Hippocampal formation (tissue), 2 donors: ENCODE measurements at regions not wholly inside any gene's neighbourhood (a gene's known extent, or its start where the extent isn't known, plus 50 kb on each side); places are given as distances from the start of the nearest gene placed in this dataset.
"Not testable (repeated sequence)": the region's sequence is repeated elsewhere in the genome, so short reads cannot be mapped to it uniquely, and the experiment has no call there.

Experiments used
- DNase-seq, 2 donors: peaks; one replicate each; lab custom pipeline; 2025; lab: John Stamatoyannopoulos, UW

GRCh38 chr2:84288293-84288692, 170.8 kb downstream of the SUCLG1 start:
- DNase-seq = no peak

- DNase-seq = no peak
Measured at GRCh38 chr2:84286878-84287277, 172.2 kb downstream of the SUCLG1 start.

- no peak for DNase-seq
Measured at GRCh38 chr2:84285056-84285747, 173.9 kb downstream of the SUCLG1 start.

- DNase-seq = no peak
Measured at GRCh38 chr2:84283506-84283905, 175.6 kb downstream of the SUCLG1 start.

DNA sequence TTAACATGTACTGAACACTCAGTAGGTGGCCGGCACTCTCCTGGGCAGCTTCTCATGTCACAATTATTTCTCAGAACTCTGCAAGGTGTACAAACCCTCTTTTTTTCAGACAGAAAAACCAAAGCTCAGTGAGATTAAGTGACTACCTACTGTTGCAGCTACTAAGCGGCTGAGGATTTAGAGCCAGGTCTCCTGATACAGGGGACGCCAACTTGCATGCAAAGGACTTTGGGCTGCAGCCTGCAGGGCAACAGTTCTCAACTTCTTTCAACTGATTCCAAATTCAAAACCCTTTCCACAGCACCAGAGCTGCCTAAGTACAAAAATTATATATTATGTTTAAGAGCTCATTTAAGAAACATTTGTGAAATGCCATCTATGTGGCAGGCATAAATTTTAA, 177.6 kb downstream of the SUCLG1 start:
- DNase-seq = no peak

- no peak for DNase-seq
Measured at GRCh38 chr2:84280873-84281272, 178.2 kb downstream of the SUCLG1 start.

DNA sequence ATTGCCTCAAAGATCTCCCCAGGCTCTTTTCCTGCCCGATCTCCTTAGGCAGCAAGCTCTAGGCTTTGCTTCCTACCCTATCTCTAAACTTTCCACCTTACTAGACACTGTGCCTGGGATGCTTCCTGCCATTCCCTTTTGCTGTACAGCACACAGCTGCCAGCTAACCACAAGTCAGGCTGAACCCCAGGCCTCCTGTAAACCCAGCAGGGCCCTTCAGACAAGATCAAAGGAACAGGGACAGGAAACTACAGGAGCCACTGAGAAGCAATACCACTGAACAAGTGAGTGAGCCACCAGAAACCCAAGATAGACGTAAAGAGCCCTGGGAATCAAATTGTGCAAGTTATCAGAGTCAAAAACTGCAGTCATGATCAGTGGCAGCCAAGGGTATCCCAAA, 180.7 kb downstream of the SUCLG1 start:
- no peak for DNase-seq

DNA sequence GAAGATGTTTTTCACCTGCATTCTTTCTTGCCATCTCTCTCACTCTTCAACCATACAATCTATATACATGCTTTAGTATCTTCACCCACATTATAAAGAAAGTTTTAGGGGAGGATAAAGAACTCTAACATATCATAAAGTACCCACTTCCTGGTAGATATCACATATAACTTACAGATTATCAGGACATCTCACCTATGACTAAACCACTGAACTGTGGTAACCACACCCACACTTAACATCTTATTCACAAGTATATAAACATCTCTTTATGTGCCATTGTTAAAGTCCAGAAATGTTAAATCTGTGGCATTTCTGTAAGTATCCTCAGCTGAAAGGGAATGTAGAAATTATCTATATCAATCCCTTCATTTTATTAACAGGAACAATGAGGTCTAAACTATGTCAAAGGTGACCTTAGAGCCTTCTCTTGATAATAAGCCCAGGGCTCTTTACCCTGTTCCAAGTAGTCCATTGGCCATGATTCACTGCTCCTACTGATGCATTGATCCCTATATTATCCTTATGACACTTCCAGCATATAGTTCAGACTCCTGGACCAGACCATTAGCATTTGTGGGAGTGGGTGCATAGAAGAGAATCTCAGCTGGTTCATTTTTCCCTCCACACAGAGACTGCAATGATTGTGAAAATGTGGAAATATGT, 182.4 kb downstream of the SUCLG1 start:
- DNase-seq = no peak

DNA sequence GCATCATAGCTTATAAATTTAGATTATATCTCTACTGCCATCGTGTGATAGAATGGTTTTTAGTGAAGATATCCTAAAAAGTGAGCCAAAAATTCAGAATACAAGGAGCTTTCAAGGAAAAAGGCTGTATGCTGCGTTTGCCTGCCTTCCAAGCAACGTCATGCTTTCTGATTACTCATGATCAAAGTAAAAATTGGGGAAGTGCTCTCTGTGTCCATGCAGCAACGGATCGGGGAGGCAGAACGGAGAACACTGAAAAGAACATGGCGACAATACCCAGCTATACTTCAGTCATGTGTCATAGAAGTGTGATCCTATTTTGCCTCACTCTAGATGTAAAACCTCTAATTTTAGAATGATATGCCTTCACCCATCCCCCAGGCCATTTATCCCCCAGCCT, 185.7 kb downstream of the SUCLG1 start:
- no peak for DNase-seq

GRCh38 chr2:84271977-84272376, 187.1 kb downstream of the SUCLG1 start:
- DNase-seq = no peak

DNA sequence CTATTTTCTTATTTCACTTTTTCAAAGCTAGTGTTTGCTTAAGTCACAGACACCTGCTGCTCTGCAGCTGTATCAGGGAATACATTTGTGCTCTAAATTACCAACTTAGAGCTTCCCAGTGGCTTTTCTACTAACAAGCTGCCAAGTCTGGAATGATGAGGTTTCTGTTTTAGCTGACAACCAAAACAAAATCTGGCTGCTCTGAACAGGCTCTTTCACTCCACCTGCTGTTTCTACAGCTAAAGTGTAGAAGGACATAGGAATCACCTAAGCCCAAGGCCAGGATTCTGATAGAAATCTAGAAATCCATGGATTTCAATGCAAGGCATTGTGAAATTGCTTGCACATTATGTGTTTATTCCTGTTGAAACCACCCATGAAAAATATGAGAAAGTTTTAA, 201.2 kb downstream of the SUCLG1 start:
- DNase-seq = peak in 1 of 2 donors; percentile 70

DNA sequence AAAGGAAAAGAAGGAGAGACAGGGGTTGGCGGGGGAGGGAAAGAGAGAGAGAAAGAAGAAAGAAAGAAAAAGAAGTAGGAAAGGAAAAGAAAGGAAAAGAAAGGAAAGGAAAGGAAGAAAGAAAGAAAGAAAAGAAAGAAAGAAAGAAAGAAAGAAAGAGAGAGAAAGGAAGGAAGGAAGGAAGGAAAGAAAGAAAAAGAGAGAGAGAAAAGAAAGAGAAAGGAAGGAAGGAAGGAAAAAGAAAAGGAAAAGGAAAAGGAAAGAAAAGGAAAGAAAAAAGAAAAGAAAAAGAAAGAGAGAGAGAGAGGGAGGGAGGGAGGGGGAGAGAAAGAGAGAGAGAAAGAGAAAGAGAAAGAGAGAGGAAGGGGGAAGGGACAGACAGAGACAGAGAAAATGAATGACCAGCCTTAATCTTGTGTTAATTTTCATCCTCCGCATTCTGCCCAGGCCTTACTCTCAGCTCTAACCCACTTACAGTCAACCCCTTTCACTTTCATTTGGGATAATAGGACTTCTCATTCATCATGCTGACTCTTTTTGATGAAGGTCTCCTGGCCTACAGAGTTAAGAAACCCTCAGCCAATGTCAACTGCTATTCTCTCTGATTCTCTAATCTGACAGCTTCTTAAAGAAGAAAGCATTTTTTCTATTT, 207.3 kb downstream of the SUCLG1 start:
- no peak for DNase-seq

DNA sequence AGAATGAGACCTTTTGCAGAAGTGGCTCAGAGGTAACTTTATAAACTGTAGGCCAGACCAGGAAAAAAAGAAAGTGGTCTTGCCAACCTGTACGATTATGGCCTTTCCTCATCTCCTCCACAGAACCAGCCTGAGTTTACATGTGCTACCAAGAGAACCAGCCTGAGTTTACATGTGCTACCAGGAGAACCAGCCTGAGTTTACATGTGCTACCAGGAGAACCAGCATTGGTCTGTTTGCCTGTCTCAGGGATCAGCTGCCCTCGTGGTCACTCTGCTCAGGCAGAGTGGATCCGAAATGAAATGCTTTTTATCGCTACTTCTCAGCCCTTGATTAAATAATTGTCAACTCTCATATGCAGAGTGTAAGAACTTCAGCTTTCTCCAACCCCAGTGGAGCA, 209.9 kb downstream of the SUCLG1 start:
- no peak for DNase-seq

GRCh38 chr2:84247532-84247931, 211.5 kb downstream of the SUCLG1 start:
- DNase-seq = no peak

- DNase-seq = no peak
Measured at GRCh38 chr2:84243788-84244733, 215.0 kb downstream of the SUCLG1 start.

DNA sequence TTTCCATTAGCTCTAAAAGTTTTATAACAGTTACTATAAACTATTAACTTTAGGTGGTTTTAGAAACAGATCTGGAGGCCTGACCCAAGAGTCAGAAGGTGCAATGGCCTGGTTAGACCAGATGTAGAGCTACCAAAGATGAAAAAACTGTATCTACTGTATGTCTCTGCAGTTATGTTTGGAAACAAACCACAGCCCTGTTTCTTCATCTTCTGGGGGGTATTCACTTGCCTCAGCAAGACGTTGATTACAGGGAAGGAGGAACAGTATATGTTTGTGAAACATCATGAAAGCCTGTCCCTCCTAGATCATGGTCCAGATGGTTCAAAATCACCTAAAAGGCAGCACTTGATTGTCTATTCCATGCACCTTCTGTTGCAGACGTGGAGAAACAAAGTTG, 220.2 kb downstream of the SUCLG1 start:
- no peak for DNase-seq

DNA sequence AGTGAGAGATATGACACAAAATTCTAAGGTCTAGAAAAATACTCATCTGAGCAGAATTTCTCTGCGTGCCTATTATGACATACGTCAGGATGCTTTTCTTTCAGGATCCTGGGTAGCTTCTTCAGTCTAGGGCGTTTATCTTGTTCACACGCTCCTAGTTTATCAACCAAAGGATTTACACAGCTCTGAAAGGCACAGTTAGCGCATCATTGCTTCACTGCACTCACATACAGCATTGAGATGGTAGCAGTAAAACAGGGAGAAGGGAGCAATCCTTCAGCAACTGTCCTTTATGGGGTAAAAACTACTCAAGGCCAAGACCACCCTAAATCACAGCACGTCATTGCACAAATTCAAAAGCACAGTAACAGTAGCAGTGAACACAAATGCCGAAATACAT, 222.8 kb downstream of the SUCLG1 start:
- no peak for DNase-seq

GRCh38 chr2:84234103-84234502, 225.0 kb downstream of the SUCLG1 start:
- DNase-seq = no peak

DNA sequence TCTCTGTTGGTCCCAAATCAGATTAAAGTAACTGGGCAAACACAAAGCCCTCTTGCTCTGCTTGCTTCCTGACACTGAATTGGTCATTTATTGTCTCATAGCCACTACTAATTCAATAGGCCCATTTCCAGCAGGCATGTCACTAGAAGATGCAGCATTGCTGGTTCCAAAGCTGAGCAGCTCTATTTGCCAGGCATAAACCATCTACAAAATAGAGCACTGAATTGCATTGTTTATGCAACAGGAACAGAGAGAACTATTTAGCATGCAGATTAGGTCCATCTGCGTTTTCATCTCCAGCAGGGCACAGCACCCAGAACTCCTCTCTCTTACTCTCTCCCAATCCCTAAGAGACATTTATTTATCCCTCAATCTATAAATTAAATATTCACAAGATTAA, 227.6 kb downstream of the SUCLG1 start:
- DNase-seq = peak; percentile 44 to 93

DNA sequence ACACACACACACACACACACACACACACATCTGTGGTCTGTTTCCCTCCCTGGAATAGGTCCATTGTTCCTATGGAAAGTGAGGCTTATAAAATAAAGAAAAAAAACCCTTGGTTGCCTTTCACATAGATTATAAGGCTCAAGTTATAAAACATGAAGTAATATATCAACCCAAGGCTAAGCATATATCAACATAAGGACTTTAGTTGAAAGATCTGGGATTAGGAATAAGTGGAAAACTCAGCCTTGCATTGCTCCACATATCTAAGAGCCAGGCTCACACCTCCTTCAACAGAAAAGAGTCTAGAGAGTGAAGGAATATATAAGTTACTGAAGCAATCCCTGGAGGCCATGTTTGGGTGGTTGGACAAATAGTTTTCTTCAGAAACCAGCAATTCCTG, 235.0 kb downstream of the SUCLG1 start:
- no peak for DNase-seq

DNA sequence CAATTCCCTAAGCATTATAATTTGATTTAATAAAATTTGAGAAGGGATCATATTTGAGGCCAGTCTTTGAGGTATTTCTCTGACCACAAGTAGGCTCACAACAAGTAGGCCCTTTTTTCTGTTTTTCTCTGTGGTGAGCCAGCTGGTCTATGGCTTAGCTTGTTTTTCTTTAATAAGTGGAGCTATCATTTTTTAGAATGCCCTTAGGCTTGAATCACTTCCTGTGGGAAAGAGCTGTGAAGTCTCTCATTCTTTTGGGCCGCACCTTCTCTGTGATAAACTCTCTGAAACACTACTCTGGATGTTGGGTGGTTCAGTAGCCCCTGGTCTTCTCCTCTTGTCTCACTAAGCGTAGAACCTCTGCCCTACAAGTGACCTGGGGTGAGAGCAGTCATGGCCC, 235.9 kb downstream of the SUCLG1 start:
- no peak for DNase-seq

- not testable (repeated sequence) for DNase-seq
Measured at GRCh38 chr2:84221102-84221501, 238.0 kb downstream of the SUCLG1 start.
